GM19023 (cell line): ENCODE measurements at regions not wholly inside any gene's neighbourhood (a gene's known extent, or its start where the extent isn't known, plus 50 kb on each side); places are given as distances from the start of the nearest gene placed in this dataset.
"Not testable (repeated sequence)": the region's sequence is repeated elsewhere in the genome, so short reads cannot be mapped to it uniquely, and the experiment has no call there.

ENCODE experiments used
- ATAC-seq: cut with Tn5 transposase; IDR thresholded peaks from one replicate; pipeline ENCODE4 v1.9.1; 2021; ENCODE audit warnings: mild to moderate bottlenecking, moderate library complexity; ENCODE audit not compliant: unreplicated experiment

DNA sequence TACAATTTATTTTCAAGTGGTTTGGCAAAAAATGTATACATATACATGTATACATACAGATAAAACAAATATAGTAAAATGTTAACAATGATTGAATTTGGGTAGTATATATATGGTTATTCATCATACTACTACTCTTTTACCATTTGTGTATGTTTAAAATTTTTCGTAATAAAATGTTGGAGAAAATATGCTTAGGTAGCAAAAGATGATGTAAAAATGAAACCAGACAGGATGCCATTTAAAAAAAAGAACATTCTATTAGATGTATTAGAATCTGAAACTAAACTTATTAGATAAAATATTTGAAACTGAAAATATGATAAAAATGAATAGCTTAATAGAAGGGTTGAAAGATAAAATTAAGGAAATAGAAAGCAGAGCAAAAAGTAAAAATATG lies 144.9 kb upstream of the FER start:
- no peak for ATAC-seq

DNA sequence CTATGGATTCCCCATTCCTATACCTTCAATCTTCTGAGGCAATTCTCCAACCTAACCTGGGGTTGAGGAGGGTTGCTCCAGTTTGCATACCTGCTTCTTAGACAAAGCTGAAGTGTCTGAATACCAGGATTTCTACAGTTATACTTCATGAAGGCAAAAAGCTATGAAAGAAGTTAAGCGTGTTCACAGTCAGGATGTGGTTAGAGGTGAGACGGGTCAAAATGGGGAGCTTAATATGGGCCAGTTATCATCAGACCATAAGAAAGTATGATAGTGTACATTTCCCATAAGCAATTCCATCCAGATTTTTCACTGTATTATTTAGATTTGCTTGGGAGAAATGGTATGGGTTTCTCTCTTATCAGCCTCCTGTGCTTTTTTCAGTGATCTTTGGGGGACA lies 156.9 kb upstream of the FER start:
- ATAC-seq: no peak

GRCh38 chr5:108588323-108588722 lies 159.4 kb upstream of the FER start:
- no peak for ATAC-seq

GRCh38 chr5:108587821-108588220 lies 159.9 kb upstream of the FER start:
- no peak for ATAC-seq

GRCh38 chr5:108581026-108581425 lies 166.7 kb upstream of the FER start:
- no peak for ATAC-seq

GRCh38 chr5:108579236-108579635 lies 168.5 kb upstream of the FER start:
- no peak for ATAC-seq

- no peak for ATAC-seq
Measured at GRCh38 chr5:108578791-108579190, 168.9 kb upstream of the FER start.

GRCh38 chr5:108567429-108567828 lies 180.3 kb upstream of the FER start:
- no peak for ATAC-seq

DNA sequence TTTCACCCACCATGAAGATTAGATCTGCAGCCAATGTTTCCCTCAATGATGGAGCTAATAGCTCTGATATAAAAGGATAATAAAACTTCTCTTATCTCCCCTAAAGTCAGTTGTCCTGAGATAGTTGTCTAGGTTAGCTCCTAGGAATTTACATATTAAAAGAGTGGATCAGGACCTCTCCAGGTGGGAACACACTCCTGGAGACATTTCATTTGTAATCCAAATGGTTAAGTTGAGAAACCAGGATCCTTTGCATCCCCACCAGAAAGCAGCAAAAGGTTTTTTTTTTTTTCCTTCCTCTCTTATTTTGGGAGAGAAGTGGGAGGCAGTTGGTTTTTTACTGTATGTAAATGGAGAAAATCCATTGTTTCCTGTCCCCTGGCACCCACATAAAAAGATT lies 182.5 kb upstream of the FBXL17 start:
- ATAC-seq: no peak

DNA sequence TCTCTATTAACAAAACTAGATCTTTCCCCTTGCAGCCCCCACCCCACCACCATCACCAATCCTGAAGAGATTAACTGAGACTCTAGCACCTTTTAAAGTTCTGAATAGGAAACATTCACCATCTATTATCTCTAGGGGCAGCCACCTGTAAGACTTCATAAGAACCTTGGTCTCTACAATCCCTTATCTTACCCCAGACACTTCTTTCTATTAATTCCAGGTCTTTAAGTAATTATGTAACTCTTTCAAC lies 180.2 kb upstream of the FBXL17 start:
- no peak for ATAC-seq

GRCh38 chr5:108561416-108562204 lies 179.7 kb upstream of the FBXL17 start:
- ATAC-seq: no peak

DNA sequence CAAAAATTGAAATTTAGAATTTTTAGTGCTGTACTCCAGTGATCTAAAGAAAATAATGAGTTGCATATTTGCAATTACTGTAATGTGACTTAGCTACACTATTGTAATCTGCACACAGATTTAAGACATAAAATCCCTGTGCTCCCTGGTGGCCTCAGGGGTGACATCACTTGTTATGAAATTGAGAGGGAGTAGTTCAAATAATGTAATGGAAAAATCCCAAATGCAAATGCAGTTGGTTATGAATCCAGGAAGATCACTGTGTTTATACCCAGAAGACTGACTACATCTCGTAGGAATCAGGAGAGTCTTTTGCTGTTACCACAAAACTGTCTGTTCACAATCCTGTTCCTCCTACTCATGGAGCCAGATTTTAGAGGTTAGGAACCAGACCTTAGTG lies 178.7 kb upstream of the FBXL17 start:
- no peak for ATAC-seq

GRCh38 chr5:108560166-108560565 lies 178.3 kb upstream of the FBXL17 start:
- ATAC-seq: no peak

GRCh38 chr5:108558840-108559239 lies 176.9 kb upstream of the FBXL17 start:
- not testable (repeated sequence) for ATAC-seq

GRCh38 chr5:108558142-108558541 lies 176.2 kb upstream of the FBXL17 start:
- ATAC-seq: not testable (repeated sequence)

DNA sequence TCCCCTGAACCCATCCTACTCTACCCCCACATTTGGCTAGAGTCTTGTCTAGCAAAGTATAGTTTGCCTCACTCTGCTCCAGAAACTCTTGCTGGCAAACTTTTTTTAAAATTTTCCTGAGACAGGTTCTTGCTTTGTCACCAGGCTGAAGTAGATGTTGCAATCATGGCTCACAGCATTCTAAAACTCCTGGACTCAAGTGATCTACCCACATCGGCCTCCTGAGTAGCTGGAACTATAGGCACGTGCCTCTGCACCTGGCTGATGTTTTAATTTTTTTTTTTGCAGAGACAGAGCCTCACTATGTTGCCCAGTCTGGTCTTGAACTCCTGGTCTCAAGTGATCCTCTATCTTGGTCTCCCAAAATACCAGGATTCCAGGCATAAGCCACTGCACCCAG lies 175.8 kb upstream of the FBXL17 start:
- no peak for ATAC-seq

DNA sequence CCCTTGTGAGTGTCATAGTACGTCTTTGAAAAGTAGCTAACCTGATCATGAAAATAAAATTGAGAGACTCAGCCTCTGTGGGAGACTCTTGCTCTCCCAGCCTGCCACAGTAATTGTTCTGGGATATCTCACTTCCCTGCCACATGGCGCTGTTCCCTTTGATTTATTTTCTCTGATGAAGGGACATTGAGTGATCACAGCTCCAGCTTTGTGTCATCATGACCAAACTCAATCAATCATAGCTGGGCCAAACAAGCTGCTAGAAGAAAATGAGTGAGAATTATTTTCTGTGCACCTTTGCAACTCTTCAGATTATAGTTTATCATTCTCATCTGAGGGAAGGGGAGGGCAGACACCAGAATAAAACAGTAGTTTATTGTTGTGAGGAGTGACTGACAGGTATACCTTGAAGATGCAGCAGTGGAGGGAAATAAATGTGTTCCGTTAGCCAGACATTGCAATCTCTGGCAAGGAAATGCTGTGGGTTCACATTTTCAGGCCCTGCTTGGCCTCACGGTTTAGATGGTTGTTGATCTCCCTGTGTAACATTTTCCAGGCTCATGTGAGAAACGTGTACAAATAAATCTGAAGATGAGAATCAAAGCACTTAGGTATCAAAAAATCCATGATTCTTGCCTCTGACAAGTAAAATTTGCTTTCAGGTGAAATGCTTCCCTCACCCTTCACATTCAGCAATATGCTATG lies 174.7 kb upstream of the FBXL17 start:
- no peak for ATAC-seq

- no peak for ATAC-seq
Measured at GRCh38 chr5:108548684-108549596, 167.0 kb upstream of the FBXL17 start.

DNA sequence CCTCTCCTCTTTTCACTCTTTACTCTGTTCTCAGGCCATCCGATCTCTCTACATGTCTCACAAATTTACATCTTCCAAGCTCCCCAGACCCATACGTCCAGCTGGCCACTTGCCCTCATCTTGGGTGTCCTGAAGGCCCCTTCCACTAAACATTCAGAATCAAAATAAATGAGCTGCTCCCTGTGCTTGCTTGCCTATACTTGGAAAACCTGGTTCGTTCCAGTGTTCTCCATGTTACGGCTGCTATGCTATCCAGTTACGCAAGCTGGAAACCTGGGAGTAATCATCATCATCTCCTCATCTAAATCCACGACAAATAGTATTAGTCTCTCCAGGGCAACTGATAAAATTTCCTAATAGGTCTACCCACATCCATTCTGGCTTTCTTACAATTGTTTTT lies 165.0 kb upstream of the FBXL17 start:
- ATAC-seq: no peak

DNA sequence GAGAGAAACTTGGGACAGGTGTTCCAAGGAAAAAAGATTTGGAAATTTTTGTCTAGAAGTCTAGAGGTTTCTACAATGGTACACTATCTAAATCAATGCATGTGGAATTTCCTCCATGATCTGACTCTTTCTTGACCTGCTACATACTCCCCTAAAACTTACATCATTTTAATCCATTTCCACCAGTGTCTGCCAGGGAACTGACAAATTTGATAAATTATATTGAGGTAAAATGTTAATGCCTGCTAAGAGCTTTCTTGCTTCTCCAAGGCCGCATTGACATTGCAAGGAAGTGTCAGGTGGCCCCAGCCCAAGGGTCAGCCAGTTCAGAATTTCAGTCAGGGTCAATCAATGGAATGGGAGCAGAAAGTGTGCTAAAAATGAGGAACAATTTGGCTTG lies 163.4 kb upstream of the FBXL17 start:
- no peak for ATAC-seq

GRCh38 chr5:108543486-108543885 lies 161.6 kb upstream of the FBXL17 start:
- ATAC-seq: no peak

GRCh38 chr5:108541836-108542235 lies 159.9 kb upstream of the FBXL17 start:
- no peak for ATAC-seq
